ENCODE measurements at regions not wholly inside any gene's neighbourhood (a gene's known extent, or its start where the extent isn't known, plus 50 kb on each side); places are given as distances from the start of the nearest gene placed in this dataset.

GRCh38 chr9:82511626-82512025 is 523.1 kb downstream of the SPATA31D1 start:
- ChIA-PET CTCF (no interaction called here), RAD21 (ENCODE audit: low non-redundant PET in 1 of 2, low total read pairs in 2 of 2, uncharacterized antibody in 2 of 2, unreplicated experiment in 2 of 2) (no interaction called here), POLR2A (no interaction called here)
- peaks cover 0 to 3% of the 10 kb centered on the region in 2 experiments; a peak in 2 of 4 replicates for H3K9me3 ChIP-seq (ENCODE audit: control insufficient read depth in 1 of 2, insufficient read depth in 1 of 2, low read depth in 1 of 2, low read length in 2 of 2)
- DNase-seq (ENCODE audit: low read depth, low spot score) (no peak), ATAC-seq (no peak)
- H3K9ac ChIP-seq (ENCODE audit: low read length) = no peak overlapping the region
- no peaks in the 10 kb centered on the region for H3K27me3 ChIP-seq (ENCODE audit: insufficient read depth, low read length)
- H3K9me2 ChIP-seq (ENCODE audit: insufficient read depth) = no peaks in the 10 kb centered on the region
- H3K4me1 ChIP-seq (ENCODE audit: control insufficient read depth in 1 of 2, insufficient read depth in 2 of 2, low read length in 2 of 2) = no peaks in the 10 kb centered on the region
- H3K4me3 ChIP-seq (replicated peaks in 1 of 2; ENCODE audit: low read depth in 1 of 2, low read length in 2 of 2) = no peak overlapping the region
- no peak overlapping the region for H2AFZ ChIP-seq (ENCODE audit: low read depth, low read length, poor library complexity, severe bottlenecking)
- intact Hi-C loops (cut with micrococcal nuclease) = no loop called here
- no peaks in the 10 kb centered on the region for H4K20me1 ChIP-seq (ENCODE audit: insufficient read depth)
- BruUV-seq (replicated peaks) = no TSS peak
- H3K27ac ChIP-seq (ENCODE audit: low read depth, low read length) = no peak overlapping the region
- TF ChIP-seq EZH2phosphoT487 (IDR thresholded peaks at IDR 0.05; ENCODE audit: borderline replicate concordance) = no peak
- TF ChIP-seq EGR1 (IDR thresholded peaks at IDR 0.05; ENCODE audit: low read depth) = no peak
- no peak for TF ChIP-seq SP1 (IDR thresholded peaks at IDR 0.05; ENCODE audit: low read depth)
- no peak for TF ChIP-seq ATF3 (IDR thresholded peaks at IDR 0.05)
- TF ChIP-seq EZH2 (IDR thresholded peaks at IDR 0.05) = no peak
- TF ChIP-seq POLR2A (IDR thresholded peaks at IDR 0.05; ENCODE audit: borderline replicate concordance, extremely low read depth, insufficient read depth, insufficient read length) = no peak
- no peak for TF ChIP-seq SRF (IDR thresholded peaks at IDR 0.05; ENCODE audit: low read depth)
- no peak for TF ChIP-seq CTCF (IDR thresholded peaks at IDR 0.05 in 2 of 3, conservative IDR thresholded peaks at IDR 0.05 in 1 of 3; ENCODE audit: borderline replicate concordance in 1 of 3, insufficient read depth in 1 of 3, low read depth in 2 of 3, low read length in 2 of 3)
- TF ChIP-seq RAD21 (IDR thresholded peaks at IDR 0.05; ENCODE audit: low read depth) = no peak
- no peak for TF ChIP-seq SIN3A (IDR thresholded peaks at IDR 0.05; ENCODE audit: low read depth)
- TF ChIP-seq CBX3 (IDR thresholded peaks at IDR 0.05; ENCODE audit: low read depth) = no peak
- no peak for TF ChIP-seq ZFX (IDR thresholded peaks at IDR 0.05)
- no peak for TF ChIP-seq TCF7L2 (IDR thresholded peaks at IDR 0.05; ENCODE audit: borderline replicate concordance, extremely low read depth, insufficient read depth, insufficient read length)
- no peak for TF ChIP-seq JUND (IDR thresholded peaks at IDR 0.05)
- no peak for TF ChIP-seq CEBPB (IDR thresholded peaks at IDR 0.05; ENCODE audit: low read depth)
- H3K4me2 ChIP-seq (ENCODE audit: low read length) = no peak overlapping the region
- no peaks in the 10 kb centered on the region for H3K79me2 ChIP-seq (ENCODE audit: insufficient read depth, low read length)
- no peaks in the 10 kb centered on the region for H3K36me3 ChIP-seq (ENCODE audit: control insufficient read depth in 1 of 2, insufficient read depth in 2 of 2, low read length in 2 of 2)
